Mesenchymal stem cell (in vitro differentiated cells and primary cell): ENCODE measurements at regions not wholly inside any gene's neighbourhood (a gene's known extent, or its start where the extent isn't known, plus 50 kb on each side); places are given as distances from the start of the nearest gene placed in this dataset.

Experiments used
- DNase-seq: peaks from one replicate; pipeline ENCODE4 v3.0.0-alpha.2; 2013
- H2AFZ ChIP-seq: one replicate; pipeline ENCODE4 v1.6.1; 2013; ENCODE audit warnings: low read depth, mild to moderate bottlenecking, control low read depth, inconsistent platforms, low read length, moderate library complexity
- H2AK5ac ChIP-seq: 2 replicates; pipeline ENCODE4 v1.6.1; 2013; ENCODE audit warnings: low read length, moderate library complexity, mild to moderate bottlenecking, inconsistent platforms; ENCODE audit not compliant: severe bottlenecking
- H2BK120ac ChIP-seq: one replicate; pipeline ENCODE4 v1.6.1; 2013; ENCODE audit warnings: low read depth, mild to moderate bottlenecking, inconsistent platforms, low read length, moderate library complexity
- H2BK12ac ChIP-seq, 2 experiments: one replicate each; pipeline ENCODE4 v1.6.1; 2013; ENCODE audit warnings: inconsistent platforms in 2 of 2, low read length in 2 of 2, mild to moderate bottlenecking in 2 of 2, moderate library complexity in 2 of 2, control low read depth in 1 of 2
- H2BK15ac ChIP-seq: one replicate; pipeline ENCODE4 v1.6.1; 2013; ENCODE audit warnings: mild to moderate bottlenecking, low read depth, inconsistent platforms; ENCODE audit not compliant: poor library complexity, severe bottlenecking
- H2BK5ac ChIP-seq: 2 replicates; pipeline ENCODE4 v1.6.1; 2013; ENCODE audit warnings: low read depth, mild to moderate bottlenecking, low read length, control low read depth, inconsistent platforms; ENCODE audit not compliant: poor library complexity, severe bottlenecking
- H3K14ac ChIP-seq, 2 experiments: one replicate each; pipeline ENCODE4 v1.6.1; 2013; ENCODE audit warnings: inconsistent platforms in 2 of 2, low read length in 2 of 2, control low read depth in 1 of 2, mild to moderate bottlenecking in 1 of 2, moderate library complexity in 1 of 2
- H3K18ac ChIP-seq, 2 experiments: one replicate each; pipeline ENCODE4 v1.6.1; 2013; ENCODE audit warnings: inconsistent platforms in 2 of 2, low read length in 2 of 2, control low read depth in 1 of 2, low read depth in 1 of 2, mild to moderate bottlenecking in 1 of 2
- H3K23ac ChIP-seq, 2 experiments: one replicate each; pipeline ENCODE4 v1.6.1; 2013; ENCODE audit warnings: inconsistent platforms in 2 of 2, low read length in 2 of 2, mild to moderate bottlenecking in 2 of 2, moderate library complexity in 2 of 2, control low read depth in 1 of 2
- H3K27ac ChIP-seq: 2 replicates; pipeline ENCODE4 v1.5.1; 2013; ENCODE audit warnings: mild to moderate bottlenecking, moderate library complexity, low read length, control low read depth, inconsistent platforms; ENCODE audit not compliant: poor library complexity, severe bottlenecking
- H3K27me3 ChIP-seq, 2 experiments: 2 replicates each; pipeline versions ENCODE4 v1.6.1 to v1.7.0; 2013; ENCODE audit warnings: low read length in 2 of 2, mild to moderate bottlenecking in 2 of 2, moderate library complexity in 2 of 2, control low read depth in 1 of 2, inconsistent platforms in 1 of 2; ENCODE audit not compliant: control insufficient read depth in 1 of 2, insufficient read depth in 1 of 2
- H3K36me3 ChIP-seq, 2 experiments: 2 replicates each; pipeline versions ENCODE4 v1.6.1 to v1.7.0; 2013; ENCODE audit warnings: low read length in 2 of 2, control low read depth in 1 of 2, inconsistent platforms in 1 of 2, low read depth in 1 of 2, mild to moderate bottlenecking in 1 of 2; ENCODE audit not compliant: insufficient read depth in 2 of 2, control insufficient read depth in 1 of 2
- H3K4ac ChIP-seq, 2 experiments: one replicate each; pipeline ENCODE4 v1.6.1; 2013; ENCODE audit warnings: inconsistent platforms in 2 of 2, low read length in 2 of 2, mild to moderate bottlenecking in 2 of 2, moderate library complexity in 2 of 2, control low read depth in 1 of 2, low read depth in 1 of 2
- H3K4me1 ChIP-seq: 2 replicates; pipeline ENCODE4 v1.6.1; 2013; ENCODE audit warnings: low read depth, low read length, control low read depth; ENCODE audit not compliant: control insufficient read depth, insufficient read depth
- H3K4me2 ChIP-seq: 2 replicates; pipeline ENCODE4 v1.6.1; 2013; ENCODE audit warnings: low read length, mild to moderate bottlenecking, inconsistent platforms; ENCODE audit not compliant: poor library complexity, severe bottlenecking
- H3K4me3 ChIP-seq, 2 experiments: 2 replicates each; pipeline versions ENCODE4 v1.5.1 to v1.7.0; 2013; ENCODE audit warnings: low read length in 2 of 2, mild to moderate bottlenecking in 2 of 2, control low read depth in 1 of 2, low read depth in 1 of 2; ENCODE audit not compliant: insufficient read depth in 1 of 2
- H3K79me1 ChIP-seq: replicated peaks from 2 replicates; pipeline ENCODE4 v1.6.1; 2013; ENCODE audit warnings: mild to moderate bottlenecking, control low read depth, low read length, inconsistent platforms; ENCODE audit not compliant: poor library complexity, severe bottlenecking
- H3K9ac ChIP-seq: 2 replicates; pipeline ENCODE4 v1.7.0; 2013; ENCODE audit warnings: mild to moderate bottlenecking, low read length, moderate library complexity
- H3K9me3 ChIP-seq: 2 replicates; pipeline ENCODE4 v1.7.0; 2013; ENCODE audit warnings: mild to moderate bottlenecking, low read length; ENCODE audit not compliant: control insufficient read depth
- H4K8ac ChIP-seq: one replicate; pipeline ENCODE4 v1.6.1; 2013; ENCODE audit warnings: inconsistent platforms, mild to moderate bottlenecking, low read length, moderate library complexity
- H4K91ac ChIP-seq: one replicate; pipeline ENCODE4 v1.6.1; 2013; ENCODE audit warnings: mild to moderate bottlenecking, low read length, inconsistent platforms
- WGBS: methylation state at CpG from one replicate; pipeline ENCODE4 v1.1.7; 2013; ENCODE audit warnings: mixed read lengths; 5-methylcytosine and 5-hydroxymethylcytosine counted together

DNA sequence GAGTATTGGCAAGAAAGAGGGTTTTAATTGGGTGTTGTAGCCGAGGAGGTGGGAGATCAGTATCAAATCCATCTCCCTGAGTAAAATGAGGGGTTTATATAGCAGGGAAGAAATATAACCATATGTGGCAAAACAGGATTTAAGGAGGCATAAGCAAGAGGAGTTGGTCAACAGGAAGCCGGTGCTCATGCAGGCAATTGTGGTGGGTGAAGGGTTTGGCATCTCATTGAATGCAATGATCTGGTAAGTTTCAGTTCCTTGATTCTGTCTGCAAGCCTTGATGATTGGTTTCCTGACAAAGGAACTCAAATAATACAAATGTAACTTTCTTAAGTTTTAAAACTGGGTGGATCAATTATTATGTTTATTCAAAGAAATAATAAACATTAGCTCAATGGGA is 564.4 kb upstream of the LINC00305 start:
- Histone ChIP-seq H2AFZ (no peak overlapping the region), H3K14ac (no peak overlapping the region), H2BK12ac (no peak overlapping the region), H2BK15ac (no peak overlapping the region), H4K91ac (no peak overlapping the region), H3K4me2 (no peak overlapping the region), H3K23ac (no peak overlapping the region), H3K4ac (no peak overlapping the region), H3K36me3 (no peaks in the 10 kb centered on the region), H2BK120ac (no peak overlapping the region), H4K8ac (no peak overlapping the region), H3K79me1 (no peaks in the 10 kb centered on the region), H2BK5ac (no peak overlapping the region), H3K4me1 (no peaks in the 10 kb centered on the region), H3K9me3 (no peaks in the 10 kb centered on the region), H3K27ac (no peak overlapping the region), H2AK5ac (no peak overlapping the region), H3K9ac (no peak overlapping the region), H3K4me3 (no peak overlapping the region), H3K18ac (no peak overlapping the region), H3K27me3 (no peaks in the 10 kb centered on the region)
- no peak for DNase-seq
- WGBS: 77% methylated on average over 2 of the region's 2 CpGs

DNA sequence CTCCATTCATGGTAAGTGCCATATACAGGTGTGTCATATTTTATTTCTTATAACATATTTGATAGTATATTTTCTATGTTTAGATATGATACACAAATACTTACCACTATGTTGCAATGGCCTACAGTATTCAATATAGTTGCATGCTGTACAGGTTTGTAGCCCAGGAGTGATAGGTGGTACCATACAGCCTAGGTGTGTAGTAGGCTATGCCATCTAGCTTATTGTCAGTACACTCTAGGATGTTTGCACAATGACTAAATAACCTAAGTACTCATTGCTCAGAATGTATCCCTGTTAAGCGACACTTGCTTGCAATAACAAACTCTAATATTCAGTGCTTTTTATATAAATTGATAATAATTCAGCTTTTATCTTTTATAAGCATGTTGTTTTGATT is 563.1 kb upstream of the LINC00305 start:
- Histone ChIP-seq H3K4ac (no peak overlapping the region), H3K27ac (no peak overlapping the region), H2AK5ac (no peak overlapping the region), H3K23ac (no peak overlapping the region), H3K36me3 (no peaks in the 10 kb centered on the region), H3K9me3 (no peaks in the 10 kb centered on the region), H3K4me2 (no peak overlapping the region), H2BK12ac (no peak overlapping the region), H3K27me3 (no peaks in the 10 kb centered on the region), H2BK5ac (no peak overlapping the region), H2BK120ac (no peak overlapping the region), H4K8ac (no peak overlapping the region), H3K4me3 (no peak overlapping the region), H3K18ac (no peak overlapping the region), H3K9ac (no peak overlapping the region), H3K4me1 (no peaks in the 10 kb centered on the region), H4K91ac (no peak overlapping the region), H3K79me1 (no peaks in the 10 kb centered on the region), H3K14ac (no peak overlapping the region), H2AFZ (no peak overlapping the region), H2BK15ac (no peak overlapping the region)
- no CpG with 5 or more reads among the region's 1 CpG for WGBS
- no peak for DNase-seq

DNA sequence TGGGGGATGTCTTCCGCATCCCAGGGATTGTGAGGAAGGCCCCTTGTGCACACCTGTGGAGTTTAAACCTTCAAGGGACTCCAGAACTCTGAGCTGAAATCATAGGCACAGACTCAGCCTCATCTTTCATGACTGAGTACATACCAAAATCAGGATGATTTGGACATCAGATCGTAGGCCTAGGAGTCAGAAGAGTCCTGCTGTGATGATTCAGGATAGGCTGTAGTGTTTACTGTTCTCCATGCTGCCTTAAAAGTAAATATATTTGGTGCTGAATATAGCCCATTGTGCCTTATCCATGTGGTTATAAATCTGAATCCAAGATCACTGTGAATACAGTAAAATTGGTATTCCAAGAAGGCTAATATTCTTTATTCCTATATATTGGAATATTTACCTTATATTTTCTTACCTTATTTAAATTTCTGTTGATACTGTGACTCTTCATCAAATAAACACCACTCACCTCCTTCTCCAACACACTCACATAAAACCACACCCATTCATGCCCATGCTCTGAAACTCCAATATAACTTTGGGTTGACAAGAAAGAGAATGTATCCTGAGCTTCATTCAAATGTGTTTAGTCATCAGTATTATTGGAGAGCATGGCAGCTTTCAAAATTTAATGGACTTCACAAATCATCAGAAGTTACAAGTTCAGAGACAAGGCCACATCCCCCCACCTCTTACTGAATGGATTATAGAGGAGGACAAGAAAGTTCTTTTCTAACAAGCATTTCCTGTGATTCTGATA is 561.4 kb upstream of the LINC00305 start:
- H3K14ac ChIP-seq: no peak overlapping the region
- H2BK15ac ChIP-seq: no peak overlapping the region
- 80% methylated on average over 2 of the region's 2 CpGs for WGBS

DNA sequence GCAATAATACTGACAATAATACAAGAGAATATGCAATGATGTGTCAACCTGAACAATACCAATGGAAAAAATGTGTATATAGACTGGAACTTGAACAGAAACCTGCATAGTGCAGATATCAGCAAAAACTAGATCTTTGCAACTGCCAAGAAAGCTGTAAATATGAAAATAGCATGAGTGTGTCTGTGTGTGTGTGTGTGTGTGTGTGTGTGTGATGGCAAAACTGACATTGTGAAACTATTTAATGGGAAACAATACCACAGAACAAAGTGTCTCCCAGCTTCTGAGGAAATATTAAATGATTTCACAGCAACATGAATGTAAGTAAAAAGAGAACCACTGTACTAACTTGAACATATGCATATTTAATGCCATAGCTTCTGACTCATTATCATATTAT is 558.2 kb upstream of the LINC00305 start:
- H3K79me1 ChIP-seq: no peaks in the 10 kb centered on the region
- H3K27ac ChIP-seq: no peak overlapping the region
- H2BK12ac ChIP-seq: no peak overlapping the region
- H3K4me3 ChIP-seq: no peak overlapping the region
- no peaks in the 10 kb centered on the region for H3K9me3 ChIP-seq
- H2BK15ac ChIP-seq: no peak overlapping the region
- no peak overlapping the region for H2AFZ ChIP-seq
- H4K8ac ChIP-seq: no peak overlapping the region
- H3K14ac ChIP-seq: no peak overlapping the region
- H2BK5ac ChIP-seq: no peak overlapping the region
- no peaks in the 10 kb centered on the region for H3K27me3 ChIP-seq
- DNase-seq: no peak
- no peak overlapping the region for H4K91ac ChIP-seq
- H2BK120ac ChIP-seq: no peak overlapping the region
- H3K4me1 ChIP-seq: no peaks in the 10 kb centered on the region
- no peak overlapping the region for H3K4me2 ChIP-seq
- no peak overlapping the region for H3K18ac ChIP-seq
- H3K9ac ChIP-seq: no peak overlapping the region
- H3K4ac ChIP-seq: no peak overlapping the region
- no peak overlapping the region for H3K23ac ChIP-seq
- no peak overlapping the region for H2AK5ac ChIP-seq
- no peaks in the 10 kb centered on the region for H3K36me3 ChIP-seq

More for the DNA sequence above, 561.4 kb upstream of the LINC00305 start:
- no peak for DNase-seq
- Histone ChIP-seq H2AK5ac (no peak overlapping the region), H3K4me2 (no peak overlapping the region), H3K4ac (no peak overlapping the region), H3K23ac (no peak overlapping the region), H3K36me3 (no peaks in the 10 kb centered on the region), H3K4me1 (no peaks in the 10 kb centered on the region), H2BK12ac (no peak overlapping the region), H2AFZ (no peak overlapping the region), H3K79me1 (no peaks in the 10 kb centered on the region), H3K18ac (no peak overlapping the region), H2BK120ac (no peak overlapping the region), H3K4me3 (no peak overlapping the region), H4K8ac (no peak overlapping the region), H4K91ac (no peak overlapping the region), H2BK5ac (no peak overlapping the region), H3K27ac (no peak overlapping the region), H3K27me3 (no peaks in the 10 kb centered on the region), H3K9ac (no peak overlapping the region), H3K9me3 (no peaks in the 10 kb centered on the region)
